ENCODE measurements at regions not wholly inside any gene's neighbourhood (a gene's known extent, or its start where the extent isn't known, plus 50 kb on each side); places are given as distances from the start of the nearest gene placed in this dataset.

GRCh38 chr10:29757551-29758297 lies 123.0 kb upstream of the SVIL start:
- no peak for DNase-seq (ENCODE audit: low read depth in 2 of 2)

GRCh38 chr10:29756451-29756850 lies 121.7 kb upstream of the SVIL start:
- DNase-seq (ENCODE audit: low read depth in 2 of 2), result no peak

DNA sequence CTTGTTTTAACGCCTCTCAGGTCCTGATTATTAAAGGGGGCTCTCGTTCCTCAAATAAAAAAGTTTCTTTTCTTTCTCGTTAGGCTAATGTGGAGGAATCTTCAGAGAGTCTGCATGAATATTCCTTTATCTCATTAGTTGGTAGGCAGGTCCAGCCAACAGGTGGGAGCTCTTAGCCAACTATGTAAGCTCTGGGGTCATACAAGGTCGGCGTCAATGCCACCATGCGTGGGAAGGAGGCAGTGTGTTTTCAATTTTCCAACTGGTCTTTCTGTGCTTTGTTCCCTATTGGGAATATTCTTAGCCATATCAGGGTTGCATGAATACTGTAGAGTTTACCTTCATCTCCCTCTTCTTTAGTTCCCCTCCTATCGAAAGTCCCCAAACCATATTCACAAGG lies 118.5 kb upstream of the SVIL start:
- DNase-seq (ENCODE audit: low read depth in 2 of 2), result no peak

DNA sequence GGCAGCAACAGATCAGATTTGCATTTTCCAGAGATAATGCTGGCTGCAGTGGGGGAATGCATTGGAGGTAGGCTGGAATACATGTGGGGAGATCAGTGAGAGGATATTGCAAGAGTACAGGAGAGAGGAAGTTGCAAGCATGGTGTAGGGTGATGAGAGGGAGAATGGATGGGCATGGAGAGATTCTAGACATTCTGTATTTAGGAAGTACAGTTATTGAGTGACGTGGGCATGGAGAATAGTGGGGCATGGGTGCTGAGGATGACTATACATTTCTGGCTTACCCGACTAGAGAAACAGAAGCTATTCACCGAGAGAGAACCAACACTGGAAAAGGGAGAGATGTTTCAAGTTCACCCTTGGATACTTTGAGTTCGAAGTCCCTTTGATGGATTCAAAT lies 116.9 kb upstream of the SVIL start:
- no peak for DNase-seq (ENCODE audit: low read depth in 2 of 2)

DNA sequence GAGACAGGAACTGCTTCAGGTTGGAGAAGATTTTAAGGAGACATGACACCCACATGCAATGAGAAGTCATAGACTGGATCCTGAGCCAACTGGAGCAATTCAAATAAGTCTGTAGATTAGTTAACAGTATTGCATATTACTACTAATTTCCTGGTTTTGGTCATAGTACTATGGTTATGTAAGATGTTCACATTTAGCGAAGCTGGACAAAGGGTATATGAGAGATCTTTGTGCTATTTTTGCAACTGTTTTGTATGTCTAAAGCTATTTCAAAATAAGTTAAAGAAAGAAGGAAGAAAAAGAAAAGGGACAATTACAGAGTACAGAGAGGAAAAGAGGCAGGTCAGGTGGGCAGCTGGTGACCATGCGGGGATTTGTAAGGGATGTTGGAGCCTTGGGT lies 116.5 kb upstream of the SVIL start:
- DNase-seq (ENCODE audit: low read depth in 2 of 2), result no peak

GRCh38 chr10:29749150-29749549 lies 114.4 kb upstream of the SVIL start:
- DNase-seq (ENCODE audit: low read depth in 2 of 2), result no peak

- DNase-seq (ENCODE audit: low read depth in 2 of 2), result no peak
These were observed 113.4 kb upstream of the SVIL start for GRCh38 chr10:29748109-29748650.

DNA sequence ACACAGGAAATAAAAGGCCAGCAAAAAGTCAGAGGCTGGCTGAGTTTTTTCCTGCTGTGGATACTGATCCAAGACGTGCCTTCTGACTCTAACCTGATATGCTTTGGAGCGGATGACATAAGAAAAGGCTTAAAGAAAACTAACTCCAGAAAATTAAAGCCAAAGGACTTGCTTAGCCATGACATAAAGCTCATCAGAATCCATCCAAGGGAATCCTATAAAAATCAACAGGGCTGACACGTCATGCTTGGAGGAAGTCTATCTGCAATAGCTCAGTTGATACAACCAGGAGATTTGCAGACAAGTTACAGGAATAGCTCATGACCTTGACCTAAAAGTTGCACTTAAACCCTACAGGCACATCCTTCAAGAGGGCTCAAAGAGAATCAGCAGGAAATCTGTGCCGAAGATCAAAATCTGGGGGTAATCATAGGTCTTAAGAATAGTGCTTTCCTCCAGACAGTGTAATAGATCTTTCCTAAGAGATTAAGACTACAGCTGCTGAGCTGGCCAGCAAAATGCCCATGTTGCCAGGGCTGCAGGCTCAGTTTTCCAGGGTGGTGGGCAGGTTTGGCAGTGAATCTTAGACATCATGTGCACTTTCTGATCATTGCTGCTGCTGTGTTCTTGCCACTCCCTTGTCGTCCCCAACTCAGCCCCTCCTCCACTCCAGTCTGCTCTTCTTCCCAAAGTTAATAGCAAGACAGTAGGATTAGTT lies 111.5 kb upstream of the SVIL start:
- no peak for DNase-seq (ENCODE audit: low read depth in 2 of 2)

GRCh38 chr10:29740981-29741545 lies 106.3 kb upstream of the SVIL start:
- DNase-seq (ENCODE audit: low read depth in 2 of 2), result no peak

- no peak for DNase-seq (ENCODE audit: low read depth in 2 of 2)
These were observed 103.6 kb upstream of the SVIL start for GRCh38 chr10:29738341-29738740.

- DNase-seq (ENCODE audit: low read depth in 2 of 2), result no peak
These were observed 102.4 kb upstream of the SVIL start for GRCh38 chr10:29737074-29737593.

DNA sequence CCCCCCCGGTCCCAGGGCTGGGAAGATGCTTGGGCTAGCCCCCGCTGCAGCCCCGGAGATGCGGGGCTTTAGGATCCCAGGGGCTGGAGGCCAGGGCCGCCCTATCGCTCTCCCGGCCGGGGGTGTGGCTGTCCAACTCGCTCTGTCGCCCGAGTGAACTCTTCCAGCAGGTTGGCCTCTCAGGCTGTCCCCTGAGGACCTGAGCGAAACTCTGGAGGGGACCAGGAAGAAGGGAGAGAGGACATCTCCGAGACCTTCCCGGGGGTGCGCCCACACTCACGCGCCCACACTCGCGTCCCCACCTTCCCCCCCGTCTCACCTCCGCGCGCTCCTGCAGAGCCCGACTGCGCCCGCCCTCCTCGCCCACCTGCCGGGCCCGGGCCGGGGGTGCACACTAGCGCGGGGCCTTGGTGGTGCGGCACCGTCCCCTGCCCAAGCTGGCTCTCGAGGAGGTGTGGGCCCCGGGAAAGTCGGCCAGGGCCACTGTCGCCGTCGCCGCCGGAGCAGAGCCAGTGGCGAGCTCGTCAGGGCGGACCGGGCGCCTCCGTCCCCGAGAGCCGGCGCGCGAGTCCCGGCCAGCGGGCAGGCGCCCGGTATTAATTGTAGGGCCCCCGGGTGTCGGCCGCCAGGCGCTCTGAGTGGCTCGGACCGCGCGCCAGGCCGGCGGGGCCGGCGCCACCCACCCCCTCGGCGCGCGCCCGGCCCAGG lies 101.7 kb upstream of the SVIL start:
- no peak for DNase-seq (ENCODE audit: low read depth in 2 of 2)

DNA sequence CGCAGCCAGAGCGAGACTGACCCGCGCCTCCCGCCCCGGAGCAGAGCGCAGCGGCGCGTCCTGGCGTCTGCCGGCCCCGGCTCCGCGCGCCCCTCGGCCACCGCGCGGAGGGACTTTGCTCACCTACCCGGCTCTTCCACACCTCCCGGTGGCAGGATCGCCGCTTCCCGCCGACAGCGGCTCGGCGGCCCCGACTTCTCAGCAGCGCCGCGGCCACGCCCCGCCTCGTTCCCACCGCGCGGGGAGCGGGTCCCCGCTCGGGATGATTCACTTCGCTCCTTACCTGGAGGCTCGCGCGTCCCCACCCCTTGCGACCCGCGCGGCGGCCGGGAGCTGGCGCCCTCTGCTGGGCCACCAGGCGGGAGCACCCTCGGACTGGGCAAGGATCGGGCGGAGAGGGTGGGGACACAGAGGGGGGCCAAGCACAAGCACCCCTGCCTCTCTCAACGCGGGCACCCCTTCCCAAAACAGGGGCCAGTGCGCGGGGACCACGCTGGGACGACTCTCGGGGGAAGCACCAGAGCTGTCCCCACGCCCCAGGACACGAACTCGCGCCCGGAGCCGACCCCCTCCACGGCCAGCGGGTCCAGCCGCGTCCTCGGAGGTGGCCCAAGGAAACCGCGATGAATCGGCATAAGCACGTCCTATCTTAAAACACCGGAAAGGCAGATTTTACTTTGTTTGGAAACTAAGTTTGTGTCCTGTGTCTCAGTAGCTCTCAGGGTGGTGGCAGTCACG lies 101.0 kb upstream of the SVIL start:
- peak; percentile 74 to 80 for DNase-seq (ENCODE audit: low read depth in 2 of 2)

DNA sequence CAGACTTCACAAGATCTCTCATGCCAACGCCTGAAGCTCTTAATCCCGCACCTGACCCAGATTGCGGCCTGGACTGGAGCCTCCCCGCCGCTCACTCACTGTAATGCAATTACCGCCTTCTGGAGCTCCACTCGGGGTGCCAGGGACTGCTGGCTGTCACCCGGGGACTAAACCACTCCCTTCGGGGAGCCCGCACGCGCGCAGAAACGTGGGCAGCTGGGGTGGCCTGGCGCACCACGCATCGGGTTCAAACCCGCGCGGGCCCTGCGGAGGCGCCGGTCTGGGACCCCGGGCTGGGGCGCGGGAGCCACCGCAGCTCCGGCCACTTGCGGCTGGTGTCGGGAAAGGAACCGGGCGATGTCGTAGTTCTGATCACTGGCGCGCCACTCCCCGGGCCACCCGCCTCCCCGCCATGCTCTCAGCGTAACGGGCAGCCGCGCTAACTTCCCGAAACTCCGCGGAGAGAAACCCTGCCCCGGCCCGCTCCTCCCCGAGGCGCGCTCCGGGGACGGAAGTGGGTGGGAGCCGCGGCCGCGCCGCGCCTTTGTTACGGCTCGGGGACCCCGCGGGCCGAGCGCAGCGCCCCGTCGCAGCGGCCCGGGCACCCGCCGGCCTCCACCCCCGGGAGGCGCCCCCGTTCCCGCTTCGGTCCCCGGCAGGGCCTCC lies 100.3 kb upstream of the SVIL start:
- peak in 1 of 2 donors; percentile 24 for DNase-seq (ENCODE audit: low read depth in 2 of 2)

GRCh38 chr10:29734640-29734961 lies 99.8 kb upstream of the SVIL start:
- DNase-seq (ENCODE audit: low read depth in 2 of 2), result no peak

- DNase-seq (ENCODE audit: low read depth in 2 of 2), result no peak
These were observed 98.6 kb upstream of the SVIL start for GRCh38 chr10:29733323-29733722.

- no peak for DNase-seq (ENCODE audit: low read depth in 2 of 2)
These were observed 98.1 kb upstream of the SVIL start for GRCh38 chr10:29732918-29733317.

DNA sequence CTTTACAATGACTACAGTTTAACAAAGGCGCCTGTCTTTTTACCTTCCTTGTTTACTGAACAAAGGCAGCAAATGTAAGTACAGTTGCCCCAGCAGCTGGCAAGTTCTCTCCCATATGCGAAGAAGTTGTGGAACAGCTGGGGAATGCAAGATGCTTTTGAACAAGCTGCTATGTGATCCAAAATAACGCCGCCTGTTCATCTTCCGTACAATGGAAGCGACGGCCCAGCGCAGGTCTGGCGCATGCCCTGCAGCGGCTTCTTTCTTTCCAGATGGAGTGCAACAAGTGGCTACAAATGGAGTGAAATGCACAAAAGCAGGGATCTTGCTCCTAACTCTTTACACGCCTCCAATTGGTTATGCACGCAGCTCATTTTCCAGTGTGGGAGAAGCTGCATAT lies 97.0 kb upstream of the SVIL start:
- no peak for DNase-seq (ENCODE audit: low read depth in 2 of 2)

GRCh38 chr10:29730969-29731368 lies 96.2 kb upstream of the SVIL start:
- DNase-seq (ENCODE audit: low read depth in 2 of 2), result no peak

DNA sequence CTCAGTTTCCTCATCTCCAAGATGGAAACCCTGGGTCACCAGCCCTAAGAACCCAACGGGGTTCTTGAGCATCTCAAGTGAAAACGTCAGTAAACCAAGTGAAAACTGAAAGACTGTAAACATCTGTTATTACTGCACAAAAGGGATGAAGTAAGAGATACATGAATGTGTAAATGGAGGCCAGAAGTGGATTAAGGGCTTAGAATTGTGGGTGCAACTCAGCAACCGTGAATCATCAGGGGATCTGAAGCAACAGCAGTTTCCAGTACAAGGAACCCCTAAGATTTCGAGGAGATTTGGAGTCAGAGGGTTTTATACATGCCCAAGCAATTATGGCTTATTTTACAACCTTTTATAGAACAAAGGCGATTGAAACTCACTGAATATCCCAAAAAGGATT lies 95.7 kb upstream of the SVIL start:
- DNase-seq (ENCODE audit: low read depth in 2 of 2), result no peak

DNA sequence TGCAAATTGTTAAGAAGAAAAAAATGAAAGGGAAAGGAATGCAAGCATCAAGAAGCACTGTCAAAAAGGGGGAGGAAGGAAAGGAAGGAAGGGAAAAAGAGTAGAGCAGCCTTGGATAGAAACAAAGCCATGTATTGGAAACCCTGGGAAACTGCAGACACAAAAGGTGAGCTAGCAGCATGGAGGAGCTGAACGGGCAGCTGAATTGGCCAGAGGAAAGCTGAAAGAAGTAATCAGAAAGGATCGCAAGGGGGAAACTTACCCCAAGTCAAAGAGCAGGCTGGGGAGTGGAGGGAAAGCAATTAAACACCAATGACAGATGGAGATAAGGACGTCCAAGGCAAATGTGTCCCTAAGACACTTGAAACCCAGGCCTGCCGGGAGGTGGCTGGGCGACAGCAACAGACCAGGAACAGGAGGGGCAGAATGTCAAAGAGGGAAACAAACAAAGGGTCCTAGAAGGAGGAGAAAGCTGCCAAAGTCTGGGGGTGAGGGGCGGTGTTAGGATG lies 93.8 kb upstream of the SVIL start:
- no peak for DNase-seq (ENCODE audit: low read depth in 2 of 2)

All from stimulated activated CD8-positive, alpha-beta memory T cell treated with anti-CD3 and anti-CD28 coated beads, Interleukin-15, amount 100 ng/mL, for 48 hours (primary cell).